Mucosa of stomach (tissue), 1 donor: ENCODE measurements at regions not wholly inside any gene's neighbourhood (a gene's known extent, or its start where the extent isn't known, plus 50 kb on each side); places are given as distances from the start of the nearest gene placed in this dataset.

ENCODE experiments used
- H3K27me3 ChIP-seq: one replicate; pipeline ENCODE4 v1.7.0; 2013; ENCODE audit warnings: mild to moderate bottlenecking, low read length; ENCODE audit not compliant: control insufficient read depth, insufficient read depth
- H3K36me3 ChIP-seq: one replicate; pipeline ENCODE4 v1.7.0; 2013; ENCODE audit warnings: low read length; ENCODE audit not compliant: control insufficient read depth, insufficient read depth
- H3K4me1 ChIP-seq: one replicate; pipeline ENCODE4 v1.7.0; 2013; ENCODE audit warnings: mild to moderate bottlenecking, low read length; ENCODE audit not compliant: control insufficient read depth, insufficient read depth
- H3K4me3 ChIP-seq: one replicate; pipeline ENCODE4 v1.7.0; 2013; ENCODE audit warnings: low read length
- H3K9ac ChIP-seq: one replicate; pipeline ENCODE4 v1.7.0; 2013; ENCODE audit warnings: mild to moderate bottlenecking, low read length, moderate library complexity
- H3K9me3 ChIP-seq: one replicate; pipeline ENCODE4 v1.7.0; 2013; ENCODE audit warnings: mild to moderate bottlenecking, low read length, moderate library complexity; ENCODE audit not compliant: control insufficient read depth
- donor health status: Pancreatic carcinoma.

DNA sequence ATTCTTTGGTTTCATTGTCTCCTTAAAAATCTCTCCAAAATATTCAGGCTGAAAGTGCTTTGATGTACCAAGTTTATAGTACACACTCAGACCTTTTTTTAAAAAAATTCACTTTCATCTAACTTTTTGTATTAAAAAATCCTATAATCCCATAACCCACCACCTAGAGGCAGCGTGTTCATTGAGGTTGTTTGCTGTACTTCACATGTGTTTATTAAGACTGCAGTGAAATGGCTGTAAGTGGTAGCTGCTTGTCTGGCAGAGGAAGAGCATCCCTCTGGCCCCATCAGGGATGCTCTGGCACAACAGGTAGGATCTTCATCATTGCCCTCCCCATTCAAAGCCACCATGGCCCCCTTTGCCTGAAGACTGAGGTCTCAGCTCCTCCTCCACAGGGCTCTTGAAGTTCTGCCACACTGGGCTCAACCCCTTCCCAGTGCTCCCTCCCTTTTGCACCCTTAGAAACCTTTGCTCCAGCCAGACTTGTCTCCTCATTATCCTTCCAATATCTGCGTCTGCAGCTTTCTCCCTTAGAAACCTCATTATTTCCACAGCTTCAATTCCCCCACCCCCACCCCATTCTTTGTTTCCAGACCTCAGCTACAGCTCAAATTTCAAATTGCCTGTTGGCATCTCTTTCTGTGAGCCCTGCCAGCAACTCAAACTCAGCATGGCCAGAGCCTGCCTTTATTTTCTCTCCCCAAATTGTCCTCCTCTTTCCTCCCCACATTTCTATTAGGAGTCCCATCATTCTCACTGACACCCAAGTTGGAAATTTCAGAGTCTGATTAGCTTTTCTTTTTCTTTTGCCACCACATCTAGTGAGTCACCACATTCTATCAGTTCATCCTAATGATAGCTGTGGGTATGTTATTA lies 369.6 kb upstream of the USP24 start:
- Histone ChIP-seq H3K36me3 (no peaks in the 10 kb centered on the region), H3K27me3 (no peaks in the 10 kb centered on the region), H3K9ac (no peak overlapping the region), H3K9me3 (no peaks in the 10 kb centered on the region), H3K4me3 (no peak overlapping the region), H3K4me1 (no peaks in the 10 kb centered on the region)

DNA sequence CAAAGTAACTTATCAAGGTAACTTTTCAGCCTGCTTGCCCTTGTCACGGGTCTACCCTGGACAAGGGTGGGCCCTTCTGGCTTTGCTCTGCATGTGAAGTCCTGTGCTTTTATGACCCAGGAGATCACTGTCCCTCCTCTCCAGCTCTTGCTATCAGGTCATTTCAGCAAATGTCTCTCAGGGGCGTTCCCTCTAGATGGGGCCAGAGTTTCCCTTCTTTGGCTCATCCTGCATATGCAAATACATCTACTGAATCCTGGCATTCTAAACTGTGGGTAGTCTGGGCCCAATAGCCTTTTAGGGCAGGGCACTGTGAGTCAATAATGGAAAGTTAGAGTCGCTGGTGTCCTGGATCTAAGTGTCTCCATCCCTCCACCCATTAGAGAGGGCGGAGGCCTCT lies 366.9 kb upstream of the USP24 start:
- H3K4me1 ChIP-seq = no peaks in the 10 kb centered on the region
- H3K27me3 ChIP-seq = no peaks in the 10 kb centered on the region
- H3K9me3 ChIP-seq = no peaks in the 10 kb centered on the region
- H3K4me3 ChIP-seq = no peak overlapping the region
- no peak overlapping the region for H3K9ac ChIP-seq
- H3K36me3 ChIP-seq = no peaks in the 10 kb centered on the region

DNA sequence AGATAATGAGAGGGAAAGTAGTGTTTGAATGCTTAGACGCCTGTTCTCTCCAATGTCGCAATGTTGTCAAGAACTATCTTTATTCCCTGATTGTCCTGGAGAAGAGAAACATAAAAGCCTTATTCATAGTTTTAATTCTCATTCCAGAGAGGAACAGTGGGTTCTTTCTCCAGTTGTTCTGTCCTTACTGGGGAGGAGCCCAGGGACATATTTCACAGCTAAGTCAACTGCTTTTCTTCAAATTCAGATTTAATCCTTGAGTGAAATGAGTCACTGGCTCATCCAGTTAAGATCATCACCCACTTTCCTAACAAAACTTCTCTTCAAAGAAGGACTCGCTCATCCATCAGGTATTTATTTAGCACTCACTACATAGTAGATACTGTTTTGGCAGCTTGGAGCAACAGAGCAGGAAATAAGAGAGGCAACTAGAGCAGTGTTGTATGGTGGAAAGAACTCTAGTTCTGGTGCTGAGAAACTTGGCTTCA lies 365.7 kb upstream of the USP24 start:
- Histone ChIP-seq H3K4me1 (no peaks in the 10 kb centered on the region), H3K36me3 (no peaks in the 10 kb centered on the region), H3K9ac (no peak overlapping the region), H3K27me3 (no peaks in the 10 kb centered on the region), H3K9me3 (no peaks in the 10 kb centered on the region), H3K4me3 (no peak overlapping the region)

DNA sequence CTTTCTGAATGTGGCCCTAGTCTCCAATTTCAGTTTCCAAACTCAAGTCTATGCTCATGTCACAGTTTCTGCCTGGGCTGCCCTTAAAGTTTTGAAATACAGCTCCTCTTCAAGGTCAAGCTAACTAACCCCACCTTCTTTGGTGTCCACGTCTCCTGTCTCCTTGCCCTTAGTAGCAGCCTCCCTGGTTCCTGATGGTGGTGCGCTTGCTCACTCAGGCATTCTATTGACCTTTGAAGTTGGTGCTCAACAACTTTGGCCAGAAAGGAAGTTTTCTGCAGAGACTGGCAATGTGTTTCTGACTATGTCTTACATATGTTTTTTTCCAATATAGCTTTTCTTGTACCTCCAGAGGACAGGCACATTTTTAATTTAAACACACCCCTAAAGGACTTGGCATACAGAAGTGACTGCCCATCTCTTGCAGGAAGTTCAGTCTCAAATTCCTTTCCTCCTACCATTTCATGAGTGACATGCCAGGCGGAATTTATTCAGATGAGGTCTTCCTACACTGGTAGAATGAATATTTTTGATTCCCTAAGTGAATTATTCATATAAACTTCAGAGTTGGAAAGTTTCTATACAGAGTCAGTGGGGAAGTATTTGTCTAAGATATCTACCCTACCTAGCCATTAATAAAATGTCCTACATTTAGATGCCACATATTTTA lies 364.3 kb upstream of the USP24 start:
- Histone ChIP-seq H3K9me3 (no peaks in the 10 kb centered on the region), H3K9ac (no peak overlapping the region), H3K27me3 (no peaks in the 10 kb centered on the region), H3K4me1 (no peaks in the 10 kb centered on the region), H3K36me3 (no peaks in the 10 kb centered on the region), H3K4me3 (no peak overlapping the region)

DNA sequence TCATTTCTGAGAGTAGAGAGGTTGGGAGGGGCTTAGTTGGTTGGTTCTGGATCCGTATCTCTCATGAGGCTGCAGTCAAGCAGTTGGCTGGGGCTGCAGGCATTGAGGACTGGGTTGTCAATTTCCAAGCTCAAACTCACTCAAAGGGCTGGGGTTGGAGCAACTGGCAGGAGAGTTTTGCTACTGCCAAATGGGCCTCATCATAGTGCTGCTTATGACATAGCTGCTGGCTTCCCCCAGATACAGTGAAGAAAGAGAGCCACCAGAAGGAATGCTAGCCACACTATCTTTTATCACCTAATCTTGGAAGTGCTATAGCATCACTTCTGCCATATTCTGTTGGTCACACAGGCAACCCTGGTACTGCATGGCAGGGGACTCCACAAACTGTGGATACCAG lies 363.5 kb upstream of the USP24 start:
- no peak overlapping the region for H3K9ac ChIP-seq
- H3K4me1 ChIP-seq = no peaks in the 10 kb centered on the region
- H3K36me3 ChIP-seq = no peaks in the 10 kb centered on the region
- H3K27me3 ChIP-seq = no peaks in the 10 kb centered on the region
- H3K4me3 ChIP-seq = no peak overlapping the region
- H3K9me3 ChIP-seq = no peaks in the 10 kb centered on the region

DNA sequence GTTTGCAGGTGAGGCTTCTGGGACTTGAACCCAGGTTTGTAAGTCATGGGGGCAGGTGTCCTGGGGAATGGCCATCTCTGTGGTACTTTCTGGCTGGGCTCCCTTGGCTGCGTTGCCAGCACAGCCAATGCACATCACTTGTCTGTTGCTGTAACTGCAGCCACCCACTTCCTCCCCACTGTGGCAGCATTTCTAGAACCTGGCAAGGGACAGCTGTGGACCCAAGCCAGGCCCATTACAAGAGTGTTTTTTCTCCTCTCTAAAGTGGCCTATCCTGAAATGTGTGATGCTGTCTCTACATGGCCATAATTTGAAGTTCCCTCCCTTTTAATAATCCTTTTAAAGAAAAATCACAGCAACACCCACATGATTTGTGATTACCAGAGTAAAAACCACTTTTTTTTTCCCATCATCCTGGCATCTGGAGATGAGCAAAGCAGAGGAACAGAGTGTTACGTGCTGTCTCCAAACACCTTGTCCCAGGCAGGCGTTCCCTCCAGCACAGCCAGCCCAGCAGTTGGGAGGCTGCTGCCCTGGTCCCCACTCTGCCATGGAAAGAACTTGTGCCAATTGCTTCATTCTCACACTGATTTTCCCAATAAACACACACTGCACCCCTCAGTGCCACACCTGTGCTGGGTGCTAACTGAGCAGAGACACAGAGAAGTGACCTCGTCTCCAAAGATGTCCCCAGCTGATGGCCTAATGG lies 360.6 kb upstream of the USP24 start:
- Histone ChIP-seq H3K27me3 (no peaks in the 10 kb centered on the region), H3K9me3 (no peaks in the 10 kb centered on the region), H3K4me3 (no peak overlapping the region), H3K4me1 (no peaks in the 10 kb centered on the region), H3K36me3 (no peaks in the 10 kb centered on the region), H3K9ac (no peak overlapping the region)

DNA sequence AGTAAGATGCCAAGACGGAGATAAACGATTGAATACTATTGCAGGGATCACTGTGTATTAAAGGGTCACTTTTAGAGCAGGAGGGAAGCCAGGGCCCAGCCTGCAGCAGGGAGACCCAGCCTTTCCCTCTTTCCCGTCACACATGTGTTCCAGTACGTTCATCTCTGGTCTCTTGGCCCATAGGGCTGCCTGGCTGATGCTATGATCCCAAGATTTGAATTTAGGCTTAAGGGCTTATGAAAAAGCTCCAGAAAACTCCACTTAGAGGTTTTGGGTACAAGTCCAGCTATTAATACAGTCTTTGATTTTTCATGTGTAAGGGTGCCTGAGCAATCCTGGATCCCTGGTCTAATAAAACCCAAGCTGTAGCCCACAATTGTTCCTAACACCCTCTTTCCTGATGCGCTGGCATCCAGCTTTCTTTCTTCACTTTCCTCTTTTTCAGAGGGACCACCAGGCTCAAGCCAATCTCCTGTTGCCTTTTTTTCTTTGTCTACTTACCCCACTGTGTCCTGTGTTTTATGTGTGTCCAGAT lies 359.6 kb upstream of the USP24 start:
- Histone ChIP-seq H3K4me3 (no peak overlapping the region), H3K9me3 (no peaks in the 10 kb centered on the region), H3K9ac (no peak overlapping the region), H3K27me3 (no peaks in the 10 kb centered on the region), H3K4me1 (no peaks in the 10 kb centered on the region), H3K36me3 (no peaks in the 10 kb centered on the region)

DNA sequence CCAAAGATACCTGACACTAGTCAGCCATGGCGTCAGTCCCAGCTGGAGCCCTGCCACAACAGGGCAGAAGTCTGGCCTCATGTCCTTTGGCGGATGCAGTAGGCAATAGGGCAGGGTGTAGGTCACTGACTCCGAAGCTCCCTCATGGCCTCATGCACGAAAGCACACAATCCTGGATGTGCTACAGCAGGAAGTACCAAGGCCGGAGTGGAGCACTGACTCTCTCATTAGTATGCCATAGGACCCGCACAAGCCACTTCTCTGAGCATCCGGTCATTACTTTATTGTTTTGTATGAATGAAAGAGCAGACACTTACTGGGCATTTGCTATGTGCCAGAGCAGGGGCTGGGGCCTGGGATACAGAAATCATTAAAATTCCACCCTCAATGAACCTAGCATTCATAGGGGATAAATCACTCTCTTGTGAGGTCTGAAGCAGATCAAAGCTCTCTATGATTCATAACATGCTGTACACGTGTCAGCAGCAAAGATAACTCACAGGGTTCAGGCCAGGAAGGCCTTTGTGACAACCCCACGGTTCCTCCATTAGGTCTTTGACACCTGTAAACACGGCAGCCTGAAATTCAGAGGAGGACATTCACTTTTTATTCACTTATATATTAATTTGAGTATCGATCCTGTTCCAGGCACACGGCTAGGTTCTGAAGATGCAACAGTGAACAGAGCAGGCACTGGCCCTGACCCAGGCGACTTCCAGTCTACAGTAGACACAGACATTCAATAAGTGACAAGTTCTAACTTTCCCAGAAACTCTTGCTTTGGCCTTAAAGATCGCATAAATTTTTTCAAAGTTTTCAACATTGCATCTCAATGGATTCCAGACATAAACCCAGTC lies 357.9 kb upstream of the USP24 start:
- no peaks in the 10 kb centered on the region for H3K4me1 ChIP-seq
- no peak overlapping the region for H3K4me3 ChIP-seq

DNA sequence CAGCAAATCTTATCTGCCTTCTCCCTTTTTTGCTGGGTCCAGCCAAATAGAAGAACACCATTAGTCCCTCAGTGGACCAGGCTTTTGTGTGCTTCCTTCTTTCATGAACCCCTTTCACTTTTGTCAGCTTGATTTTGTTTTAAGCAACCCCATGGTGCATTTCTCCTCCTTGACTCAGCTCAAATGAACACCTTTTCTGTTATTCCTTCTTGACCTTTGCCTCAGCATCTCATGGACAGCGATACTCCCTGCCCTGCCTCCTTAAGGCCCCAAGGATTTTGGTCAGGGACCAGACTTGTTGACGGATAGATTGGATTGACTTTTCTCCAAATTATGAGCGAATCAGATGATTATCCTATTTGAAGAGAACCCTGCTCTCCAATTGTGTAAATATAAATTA lies 356.6 kb upstream of the USP24 start:
- no peaks in the 10 kb centered on the region for H3K27me3 ChIP-seq
- no peaks in the 10 kb centered on the region for H3K4me1 ChIP-seq
- no peaks in the 10 kb centered on the region for H3K9me3 ChIP-seq
- H3K9ac ChIP-seq = no peak overlapping the region
- H3K36me3 ChIP-seq = no peaks in the 10 kb centered on the region
- H3K4me3 ChIP-seq = no peak overlapping the region

More for the DNA sequence above, 357.9 kb upstream of the USP24 start:
- Histone ChIP-seq H3K27me3 (no peaks in the 10 kb centered on the region), H3K9ac (no peak overlapping the region), H3K36me3 (no peaks in the 10 kb centered on the region), H3K9me3 (no peaks in the 10 kb centered on the region)

DNA sequence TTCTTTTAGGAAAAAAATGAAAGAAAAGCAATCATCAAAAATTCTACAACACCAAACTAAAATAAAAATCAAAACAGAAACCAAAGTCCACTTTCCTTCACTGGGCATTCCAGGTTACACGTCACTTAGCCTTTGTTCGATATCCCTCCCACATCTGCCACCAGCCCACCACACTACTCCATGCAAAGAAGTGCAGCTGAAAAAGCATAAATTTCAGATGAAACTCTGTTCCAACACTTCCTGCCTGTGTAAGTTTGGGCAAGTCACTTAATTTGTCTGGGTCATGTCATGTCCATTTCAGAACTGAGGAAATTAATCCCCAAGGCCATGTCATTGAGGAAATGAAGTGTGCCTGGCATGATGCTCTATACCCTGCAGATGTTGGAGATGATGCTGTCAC lies 354.3 kb upstream of the USP24 start:
- H3K27me3 ChIP-seq = no peaks in the 10 kb centered on the region

DNA sequence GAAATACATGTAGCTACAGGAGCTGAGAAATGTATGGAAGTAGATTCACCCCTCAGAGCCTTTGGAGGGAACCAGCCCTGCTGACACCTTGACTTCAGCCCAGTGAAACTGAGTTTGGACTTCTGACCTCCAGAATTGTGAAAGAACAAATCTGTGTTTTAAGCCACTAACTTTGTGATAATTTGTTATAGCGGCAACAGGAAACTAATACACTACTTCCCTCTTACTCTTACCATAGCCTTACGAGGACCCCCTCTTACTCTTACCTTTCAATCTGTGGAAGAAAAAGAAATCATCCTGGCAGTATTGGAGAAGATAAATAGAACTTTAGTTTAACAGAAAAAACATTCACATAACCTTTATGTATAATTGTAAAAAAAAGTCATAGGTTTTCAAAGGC lies 353.6 kb upstream of the USP24 start:
- Histone ChIP-seq H3K4me1 (no peaks in the 10 kb centered on the region), H3K27me3 (no peaks in the 10 kb centered on the region), H3K9me3 (no peaks in the 10 kb centered on the region), H3K36me3 (no peaks in the 10 kb centered on the region), H3K9ac (no peak overlapping the region), H3K4me3 (no peak overlapping the region)

More for the DNA sequence above, 354.3 kb upstream of the USP24 start:
- no peaks in the 10 kb centered on the region for H3K9me3 ChIP-seq
- H3K4me1 ChIP-seq = no peaks in the 10 kb centered on the region
- H3K36me3 ChIP-seq = no peaks in the 10 kb centered on the region
- H3K9ac ChIP-seq = no peak overlapping the region
- H3K4me3 ChIP-seq = no peak overlapping the region
